Endodermal cell (in vitro differentiated cells): ENCODE measurements at regions not wholly inside any gene's neighbourhood (a gene's known extent, or its start where the extent isn't known, plus 50 kb on each side); places are given as distances from the start of the nearest gene placed in this dataset.

Experiments
- DNase-seq: peaks from one replicate; pipeline ENCODE4 v3.0.0-alpha.2; 2017
- H3K27ac ChIP-seq: 2 replicates; pipeline ENCODE4 v1.5.1; 2013; ENCODE audit warnings: mild to moderate bottlenecking, low read depth, low read length, moderate library complexity
- H3K27me3 ChIP-seq: 2 replicates; pipeline ENCODE4 v1.6.1; 2013; ENCODE audit warnings: mild to moderate bottlenecking, low read length, moderate library complexity; ENCODE audit not compliant: insufficient read depth, control insufficient read depth, poor library complexity, severe bottlenecking
- H3K36me3 ChIP-seq: 2 replicates; pipeline ENCODE4 v1.7.0; 2013; ENCODE audit warnings: mild to moderate bottlenecking, low read length, moderate library complexity; ENCODE audit not compliant: control insufficient read depth, insufficient read depth
- H3K4me1 ChIP-seq: one replicate; pipeline ENCODE4 v1.7.0; 2013; ENCODE audit warnings: low read length; ENCODE audit not compliant: control insufficient read depth, insufficient read depth
- H3K4me3 ChIP-seq: 2 replicates; pipeline ENCODE4 v1.5.1; 2013; ENCODE audit warnings: mild to moderate bottlenecking, low read length, moderate library complexity
- H3K9ac ChIP-seq: 2 replicates; pipeline ENCODE4 v1.6.1; 2013; ENCODE audit warnings: mild to moderate bottlenecking, low read length, moderate library complexity; ENCODE audit not compliant: poor library complexity, severe bottlenecking; ENCODE audit errors: extremely low read depth
- H3K9me3 ChIP-seq: 2 replicates; pipeline ENCODE4 v1.6.1; 2013; ENCODE audit warnings: mild to moderate bottlenecking, low read length, moderate library complexity; ENCODE audit not compliant: control insufficient read depth
- H3K27ac Mint-ChIP-seq: 2 replicates; pipeline ENCODE4 v1.8.0; 2020; ENCODE audit warnings: mixed read lengths
- H3K27me3 Mint-ChIP-seq: 2 replicates; pipeline ENCODE4 v1.8.0; 2021; ENCODE audit warnings: mild to moderate bottlenecking, mixed read lengths; ENCODE audit not compliant: insufficient read depth
- H3K36me3 Mint-ChIP-seq: 2 replicates; pipeline ENCODE4 v1.8.0; 2020; ENCODE audit warnings: low read depth, mixed read lengths
- H3K4me1 Mint-ChIP-seq: 2 replicates; pipeline ENCODE4 v1.8.0; 2020; ENCODE audit warnings: mixed read lengths
- H3K4me3 Mint-ChIP-seq: 2 replicates; pipeline ENCODE4 v1.8.0; 2020; ENCODE audit warnings: mild to moderate bottlenecking, moderate library complexity, mixed read lengths
- H3K9me3 Mint-ChIP-seq: 2 replicates; pipeline ENCODE4 v1.8.0; 2020; ENCODE audit warnings: mild to moderate bottlenecking, mixed read lengths
- WGBS, 2 experiments: methylation state at CpG; one replicate each; pipeline versions ENCODE4 v1.1.5 to v1.1.7; 2013; ENCODE audit warnings: missing lambda C conversion rate in 2 of 2, mixed read lengths in 1 of 2; ENCODE audit not compliant: insufficient coverage in 1 of 2, insufficient read length in 1 of 2; 5-methylcytosine and 5-hydroxymethylcytosine counted together
- TF ChIP-seq, protein P1 (sequence below): fragments of 200-600 bp; sonication (generic); conservative IDR thresholded peaks from 2 replicates; pipeline ENCODE4 v1.5.0; 2021; ENCODE audit warnings: antibody characterized with exemption, mild to moderate bottlenecking

DNA sequence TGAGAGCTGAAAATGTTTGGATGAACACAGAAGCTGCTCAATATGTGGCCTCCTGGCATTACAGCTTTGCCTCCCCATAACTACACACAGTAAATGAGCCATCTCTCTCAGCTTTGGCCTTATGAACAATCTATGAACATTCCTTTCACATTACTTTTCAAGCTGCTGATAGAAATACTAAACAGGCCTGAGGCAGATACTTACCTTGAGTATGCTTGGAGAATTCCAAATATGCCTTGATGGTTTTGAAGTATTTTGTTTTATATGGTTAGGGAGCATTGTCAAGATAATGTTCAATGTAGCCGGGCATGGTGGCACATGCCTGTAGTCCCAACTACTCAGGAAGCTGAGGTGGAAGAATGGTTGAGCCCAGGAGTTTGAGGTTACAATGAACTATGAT is 104.5 kb downstream of the CD24 start:
- no peaks in the 10 kb centered on the region for H3K27me3 ChIP-seq
- TF ChIP-seq, protein P1, sequence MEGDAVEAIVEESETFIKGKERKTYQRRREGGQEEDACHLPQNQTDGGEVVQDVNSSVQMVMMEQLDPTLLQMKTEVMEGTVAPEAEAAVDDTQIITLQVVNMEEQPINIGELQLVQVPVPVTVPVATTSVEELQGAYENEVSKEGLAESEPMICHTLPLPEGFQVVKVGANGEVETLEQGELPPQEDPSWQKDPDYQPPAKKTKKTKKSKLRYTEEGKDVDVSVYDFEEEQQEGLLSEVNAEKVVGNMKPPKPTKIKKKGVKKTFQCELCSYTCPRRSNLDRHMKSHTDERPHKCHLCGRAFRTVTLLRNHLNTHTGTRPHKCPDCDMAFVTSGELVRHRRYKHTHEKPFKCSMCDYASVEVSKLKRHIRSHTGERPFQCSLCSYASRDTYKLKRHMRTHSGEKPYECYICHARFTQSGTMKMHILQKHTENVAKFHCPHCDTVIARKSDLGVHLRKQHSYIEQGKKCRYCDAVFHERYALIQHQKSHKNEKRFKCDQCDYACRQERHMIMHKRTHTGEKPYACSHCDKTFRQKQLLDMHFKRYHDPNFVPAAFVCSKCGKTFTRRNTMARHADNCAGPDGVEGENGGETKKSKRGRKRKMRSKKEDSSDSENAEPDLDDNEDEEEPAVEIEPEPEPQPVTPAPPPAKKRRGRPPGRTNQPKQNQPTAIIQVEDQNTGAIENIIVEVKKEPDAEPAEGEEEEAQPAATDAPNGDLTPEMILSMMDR = no peak
- peaks cover 38% of the 10 kb centered on the region for H3K9me3 Mint-ChIP-seq
- no peak overlapping the region for H3K9ac ChIP-seq
- H3K4me1 ChIP-seq = no peaks in the 10 kb centered on the region
- peaks cover 9% of the 10 kb centered on the region for H3K4me1 Mint-ChIP-seq
- H3K27ac Mint-ChIP-seq = no peak overlapping the region
- WGBS, 2 experiments = 87 to 100% methylated on average over 1 of the region's 1 CpG
- H3K27ac ChIP-seq = no peak overlapping the region
- no peak overlapping the region for H3K4me3 Mint-ChIP-seq
- no peak overlapping the region for H3K4me3 ChIP-seq
- peaks cover 12% of the 10 kb centered on the region for H3K9me3 ChIP-seq
- no peak for DNase-seq
- H3K36me3 ChIP-seq = no peaks in the 10 kb centered on the region
- H3K36me3 Mint-ChIP-seq = no peaks in the 10 kb centered on the region
- H3K27me3 Mint-ChIP-seq = no peaks in the 10 kb centered on the region

- Mint-ChIP-seq H3K36me3 (no peaks in the 10 kb centered on the region), H3K9me3 (peaks cover 33% of the 10 kb centered on the region), H3K4me1 (peaks cover 9% of the 10 kb centered on the region), H3K4me3 (no peak overlapping the region), H3K27me3 (no peaks in the 10 kb centered on the region), H3K27ac (no peak overlapping the region)
- peaks cover 6% of the 10 kb centered on the region for H3K9me3 ChIP-seq
- H3K9ac ChIP-seq = no peak overlapping the region
- TF ChIP-seq, protein P1 = no peak
- no peaks in the 10 kb centered on the region for H3K4me1 ChIP-seq
- no peak overlapping the region for H3K27ac ChIP-seq
- DNase-seq = no peak
- H3K4me3 ChIP-seq = no peak overlapping the region
- H3K27me3 ChIP-seq = no peaks in the 10 kb centered on the region
- WGBS, 2 experiments = 97 to 100% methylated on average over 3 to 4 of the region's 5 CpGs
- H3K36me3 ChIP-seq = no peaks in the 10 kb centered on the region
Observed at GRCh38 chr6:106869203-106869602, 105.3 kb downstream of the CD24 start.

- H3K27ac ChIP-seq = no peak overlapping the region
- Mint-ChIP-seq H3K27me3 (no peaks in the 10 kb centered on the region), H3K27ac (peak overlapping the region; percentile 60), H3K9me3 (peaks cover 47% of the 10 kb centered on the region), H3K4me1 (peaks cover 9% of the 10 kb centered on the region), H3K36me3 (peaks cover 6% of the 10 kb centered on the region), H3K4me3 (no peak overlapping the region)
- DNase-seq = no peak
- H3K4me3 ChIP-seq = no peak overlapping the region
- H3K9ac ChIP-seq = no peak overlapping the region
- peaks cover 19% of the 10 kb centered on the region for H3K9me3 ChIP-seq
- no peaks in the 10 kb centered on the region for H3K4me1 ChIP-seq
- no peaks in the 10 kb centered on the region for H3K27me3 ChIP-seq
- 84 to 87% methylated on average over 11 to 15 of the region's 15 CpGs for WGBS, 2 experiments
- H3K36me3 ChIP-seq = no peaks in the 10 kb centered on the region
- TF ChIP-seq, protein P1 = no peak
Observed at GRCh38 chr6:106866875-106867658, 107.5 kb downstream of the CD24 start.
